Esophagus muscularis mucosa (tissue), 4 donors: ENCODE measurements at regions not wholly inside any gene's neighbourhood (a gene's known extent, or its start where the extent isn't known, plus 50 kb on each side); places are given as distances from the start of the nearest gene placed in this dataset.

Experiments
- DNase-seq: peaks from one replicate; pipeline ENCODE4 v3.0.0-alpha.2; 2017; ENCODE audit errors: extremely low spot score
- H3K27ac ChIP-seq, 4 donors: fragments of 200-600 bp; sonication (generic); replicated peaks in 1 of 4; 1 replicate in 3 of 4; 2 replicates in 1 of 4; pipeline ENCODE4 v1.5.1; 2016 to 2019; ENCODE audit warnings: mild to moderate bottlenecking in 1 of 4
- H3K27me3 ChIP-seq, 4 donors: fragments of 200-600 bp; sonication (generic); one replicate each; pipeline versions ENCODE4 v1.5.1 to v1.6.0; 2016 to 2019
- H3K36me3 ChIP-seq, 4 donors: fragments of 200-600 bp; sonication (generic); one replicate each; pipeline ENCODE4 v1.5.1; 2016 to 2019
- H3K4me1 ChIP-seq, 4 donors: fragments of 200-600 bp; sonication (generic); one replicate each; pipeline ENCODE4 v1.5.1; 2016 to 2019
- H3K4me3 ChIP-seq, 4 donors: fragments of 200-600 bp; sonication (generic); 1 replicate in 2 of 4; 2 replicates in 2 of 4; pipeline ENCODE4 v1.5.1; 2016 to 2019; ENCODE audit warnings: mild to moderate bottlenecking in 4 of 4, moderate library complexity in 1 of 4
- H3K9me3 ChIP-seq, 4 donors: fragments of 200-600 bp; sonication (generic); 1 replicate in 3 of 4; 2 replicates in 1 of 4; pipeline ENCODE4 v1.5.1; 2016 to 2019
- EP300 ChIP-seq: sonication (generic); formaldehyde crosslinking; IDR thresholded peaks from one replicate; pipeline ENCODE4 v1.6.1; 2017; ENCODE audit warnings: antibody characterized with exemption
- POLR2A ChIP-seq: fragments of 450-650 bp; IDR thresholded peaks from one replicate; pipeline ENCODE4 v1.6.1; 2017; ENCODE audit warnings: antibody characterized with exemption, moderate library complexity, mild to moderate bottlenecking, low read depth
- POLR2AphosphoS5 ChIP-seq, 2 donors: sonication (generic); formaldehyde crosslinking; IDR thresholded peaks; one replicate each; pipeline ENCODE4 v1.6.1; 2017; ENCODE audit warnings: antibody characterized with exemption in 2 of 2
- WGBS: methylation state at CpG from one replicate; pipeline ENCODE4 v1.1.5; 2018; 5-methylcytosine and 5-hydroxymethylcytosine counted together
- intact Hi-C: fragments of 100-400 bp; cut with DNase I; formaldehyde crosslinking; loops from one replicate; pipeline ENCODE4 v1.15.1; 2023
- TF ChIP-seq, protein P1 (sequence below), 3 experiments: fragments of 200-600 bp in 2 of 3; fragments of 450-650 bp in 1 of 3; sonication (generic) in 2 of 3; IDR thresholded peaks; one replicate each; pipeline ENCODE4 v1.5.1; 2017 to 2019; ENCODE audit warnings: antibody characterized with exemption in 3 of 3, mild to moderate bottlenecking in 2 of 3, moderate library complexity in 1 of 3

DNA sequence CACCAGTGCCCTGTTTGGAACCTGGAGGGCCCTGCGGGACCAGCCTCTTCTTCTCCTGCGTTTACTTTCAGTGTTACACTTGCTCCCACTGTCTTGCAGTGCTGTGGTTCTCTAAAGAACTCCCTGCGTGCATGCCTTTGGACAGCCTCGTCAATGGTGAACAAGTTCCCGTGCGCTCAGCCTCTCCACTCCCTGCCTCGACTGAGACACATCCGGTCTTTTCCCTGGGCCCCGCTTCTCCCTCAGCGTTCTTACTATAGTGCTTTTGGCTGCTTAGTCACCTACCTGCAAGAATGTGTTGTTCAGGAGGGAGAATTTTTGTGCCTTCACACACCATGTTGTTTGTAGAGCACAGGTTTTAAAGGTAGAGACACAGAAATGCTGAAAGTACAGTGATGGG, 520.7 kb upstream of the MKI67 start:
- Histone ChIP-seq H3K27ac (no peak overlapping the region), H3K4me1 (no peaks in the 10 kb centered on the region), H3K4me3 (no peak overlapping the region), H3K9me3 (no peaks in the 10 kb centered on the region), H3K36me3 (no peaks in the 10 kb centered on the region), H3K27me3 (no peaks in the 10 kb centered on the region)
- intact Hi-C loops, result no loop called here
- TF ChIP-seq POLR2A (no peak), EP300 (no peak), POLR2AphosphoS5 (IDR thresholded peaks at IDR 0.05) (no peak)
- TF ChIP-seq, protein P1, sequence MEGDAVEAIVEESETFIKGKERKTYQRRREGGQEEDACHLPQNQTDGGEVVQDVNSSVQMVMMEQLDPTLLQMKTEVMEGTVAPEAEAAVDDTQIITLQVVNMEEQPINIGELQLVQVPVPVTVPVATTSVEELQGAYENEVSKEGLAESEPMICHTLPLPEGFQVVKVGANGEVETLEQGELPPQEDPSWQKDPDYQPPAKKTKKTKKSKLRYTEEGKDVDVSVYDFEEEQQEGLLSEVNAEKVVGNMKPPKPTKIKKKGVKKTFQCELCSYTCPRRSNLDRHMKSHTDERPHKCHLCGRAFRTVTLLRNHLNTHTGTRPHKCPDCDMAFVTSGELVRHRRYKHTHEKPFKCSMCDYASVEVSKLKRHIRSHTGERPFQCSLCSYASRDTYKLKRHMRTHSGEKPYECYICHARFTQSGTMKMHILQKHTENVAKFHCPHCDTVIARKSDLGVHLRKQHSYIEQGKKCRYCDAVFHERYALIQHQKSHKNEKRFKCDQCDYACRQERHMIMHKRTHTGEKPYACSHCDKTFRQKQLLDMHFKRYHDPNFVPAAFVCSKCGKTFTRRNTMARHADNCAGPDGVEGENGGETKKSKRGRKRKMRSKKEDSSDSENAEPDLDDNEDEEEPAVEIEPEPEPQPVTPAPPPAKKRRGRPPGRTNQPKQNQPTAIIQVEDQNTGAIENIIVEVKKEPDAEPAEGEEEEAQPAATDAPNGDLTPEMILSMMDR (IDR thresholded peaks at IDR 0.05), result no peak
- no peak for DNase-seq
- 90% methylated on average over 10 of the region's 10 CpGs for WGBS

DNA sequence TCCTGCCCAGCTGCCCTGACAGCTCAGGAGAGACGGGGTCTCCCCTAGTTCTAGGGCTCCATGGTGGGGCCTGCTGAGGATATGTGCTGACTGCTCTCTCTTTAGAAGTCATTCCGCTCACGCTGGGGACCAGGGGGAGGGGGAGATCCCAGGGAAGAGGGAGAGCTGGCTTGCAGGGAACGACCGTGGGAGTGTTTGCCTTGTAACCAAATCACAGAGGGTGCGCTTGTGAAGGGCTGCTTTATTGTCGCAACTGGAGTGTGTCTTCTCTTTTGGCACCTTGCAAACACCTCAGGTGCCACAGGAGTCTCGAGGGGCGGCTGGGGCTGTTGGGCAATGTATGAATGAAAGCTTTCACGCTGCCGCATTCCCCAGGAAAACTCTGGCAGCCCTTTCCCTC, 531.3 kb upstream of the MKI67 start:
- DNase-seq, result no peak
- Histone ChIP-seq H3K27ac (no peak overlapping the region), H3K27me3 (peaks cover 0 to 7% (median 0%) of the 10 kb centered on the region in 4 donors), H3K4me3 (no peak overlapping the region), H3K4me1 (no peaks in the 10 kb centered on the region), H3K36me3 (no peaks in the 10 kb centered on the region), H3K9me3 (peaks cover 0 to 3% (median 0%) of the 10 kb centered on the region in 4 donors)
- intact Hi-C loops, result no loop called here
- TF ChIP-seq, protein P1 (IDR thresholded peaks at IDR 0.05), result no peak
- TF ChIP-seq POLR2AphosphoS5 (IDR thresholded peaks at IDR 0.05) (no peak), EP300 (no peak), POLR2A (no peak)
- 67% methylated on average over 9 of the region's 11 CpGs for WGBS

DNA sequence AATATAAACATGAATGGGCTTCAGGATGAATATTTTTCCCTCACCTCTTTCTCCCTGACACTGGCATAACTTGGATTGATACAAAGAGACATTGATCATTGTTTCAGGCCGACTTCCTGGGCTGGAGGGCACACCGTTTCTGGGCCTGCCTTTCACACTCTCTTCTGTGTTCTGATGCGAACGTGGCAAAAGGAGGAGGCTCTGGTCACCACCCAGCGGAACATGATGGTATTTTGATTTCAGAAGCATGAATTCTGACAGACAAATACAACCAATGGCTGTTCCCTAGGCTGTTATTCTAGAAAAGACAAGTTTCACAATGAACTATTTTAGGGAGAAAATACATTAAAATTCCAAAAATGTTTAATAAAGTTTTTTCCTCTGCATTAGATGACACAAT, 534.5 kb upstream of the MKI67 start:
- intact Hi-C loops, result no loop called here
- Histone ChIP-seq H3K27ac (no peak overlapping the region), H3K27me3 (peaks cover 0 to 7% (median 0%) of the 10 kb centered on the region in 4 donors), H3K4me3 (no peak overlapping the region), H3K9me3 (peaks cover 0 to 13% (median 11%) of the 10 kb centered on the region in 4 donors), H3K36me3 (no peaks in the 10 kb centered on the region), H3K4me1 (no peaks in the 10 kb centered on the region)
- no peak for DNase-seq
- 73% methylated on average over 5 of the region's 5 CpGs for WGBS
- TF ChIP-seq, protein P1 (IDR thresholded peaks at IDR 0.05), result no peak
- no peak for TF ChIP-seq EP300
- TF ChIP-seq POLR2A, result no peak
- no peak for TF ChIP-seq POLR2AphosphoS5 (IDR thresholded peaks at IDR 0.05)

DNA sequence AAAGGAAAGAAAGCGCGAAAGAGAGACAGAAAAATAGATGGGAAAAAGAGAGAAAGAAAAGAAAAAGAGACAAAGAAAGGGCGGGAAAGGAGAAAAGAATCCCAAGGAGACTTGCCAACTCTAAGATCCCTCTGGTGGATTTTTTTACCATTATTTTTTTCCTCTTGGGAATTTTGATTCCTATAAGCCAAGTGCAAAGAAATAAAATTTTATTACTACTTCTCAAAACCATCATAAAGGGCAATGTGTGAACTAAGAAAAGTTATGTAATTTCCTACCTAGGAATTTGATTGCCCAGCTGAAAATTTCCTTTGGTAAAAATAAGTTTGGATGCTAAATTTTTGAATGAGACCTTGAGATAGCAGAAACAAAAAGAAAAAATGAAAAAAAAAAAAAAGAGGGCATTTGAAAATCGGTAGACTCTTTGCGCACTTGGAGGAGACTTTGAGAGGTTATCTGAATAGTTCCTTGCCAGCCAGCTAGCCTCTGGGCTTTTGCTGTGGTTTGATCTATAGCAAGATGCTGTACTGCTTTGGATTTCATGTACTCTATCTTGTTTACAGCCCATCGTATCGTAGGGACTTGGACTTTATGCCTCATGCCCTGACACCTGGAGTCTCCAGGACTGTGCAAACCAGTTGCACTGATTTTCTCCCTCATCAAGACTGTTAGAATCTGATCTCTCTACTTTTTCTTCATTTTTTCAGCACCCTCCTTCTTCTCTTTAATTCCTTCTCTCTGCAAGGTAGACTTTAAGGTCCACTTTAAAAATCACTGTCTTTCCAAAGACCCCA, 535.4 kb upstream of the MKI67 start:
- Histone ChIP-seq H3K36me3 (no peaks in the 10 kb centered on the region), H3K4me1 (no peaks in the 10 kb centered on the region), H3K4me3 (no peak overlapping the region), H3K27ac (no peak overlapping the region), H3K9me3 (peaks cover 0 to 13% (median 11%) of the 10 kb centered on the region in 4 donors), H3K27me3 (peaks cover 0 to 7% (median 0%) of the 10 kb centered on the region in 4 donors)
- 89% methylated on average over 7 of the region's 7 CpGs for WGBS
- TF ChIP-seq, protein P1 (IDR thresholded peaks at IDR 0.05), result no peak
- no peak for TF ChIP-seq POLR2AphosphoS5 (IDR thresholded peaks at IDR 0.05)
- intact Hi-C loops, result no loop called here
- no peak for DNase-seq
